ENCODE measurements at regions not wholly inside any gene's neighbourhood (a gene's known extent, or its start where the extent isn't known, plus 50 kb on each side); places are given as distances from the start of the nearest gene placed in this dataset.

DNA sequence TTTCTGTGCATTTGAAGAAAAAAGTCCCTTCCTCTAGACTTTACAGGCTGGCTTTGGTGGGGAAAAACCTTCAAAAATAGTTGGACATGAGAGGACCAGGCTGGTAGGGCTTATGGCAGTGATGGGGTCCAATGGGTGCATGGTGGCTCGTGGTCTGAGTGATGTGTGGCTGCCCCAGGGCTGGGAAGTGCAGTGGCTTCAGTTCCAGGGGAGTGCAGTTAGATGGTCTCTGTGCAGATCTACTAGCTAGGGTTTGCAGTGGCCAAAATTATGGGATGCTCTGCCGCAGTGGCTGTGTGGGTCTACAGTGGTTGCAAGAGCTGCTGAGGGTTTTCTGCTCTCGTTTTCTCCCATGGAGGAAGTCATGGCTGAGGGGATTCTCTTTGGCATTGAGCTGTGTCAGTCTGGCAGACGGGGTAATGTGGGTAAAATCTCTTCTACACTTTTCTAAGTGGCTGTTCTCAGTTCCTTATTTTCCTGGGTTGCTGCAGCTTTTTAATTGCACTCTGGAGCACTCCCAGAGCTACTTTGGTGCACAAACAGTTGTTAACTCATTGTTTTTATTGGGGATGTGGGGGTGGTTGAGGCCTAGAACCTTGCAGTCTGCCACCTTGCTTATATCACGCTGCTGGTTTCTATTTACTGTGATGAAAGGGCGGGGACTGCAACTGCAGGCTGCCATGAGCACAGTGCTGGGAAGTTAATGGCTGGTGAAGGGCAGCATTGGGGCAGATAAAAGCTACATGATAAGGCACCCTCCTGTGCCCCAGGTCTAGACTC, 1324.6 kb downstream of the NSUN3 start:
- no peak for DNase-seq (ENCODE audit: low read depth, low spot score)
- H3K27ac ChIP-seq: no peak overlapping the region

DNA sequence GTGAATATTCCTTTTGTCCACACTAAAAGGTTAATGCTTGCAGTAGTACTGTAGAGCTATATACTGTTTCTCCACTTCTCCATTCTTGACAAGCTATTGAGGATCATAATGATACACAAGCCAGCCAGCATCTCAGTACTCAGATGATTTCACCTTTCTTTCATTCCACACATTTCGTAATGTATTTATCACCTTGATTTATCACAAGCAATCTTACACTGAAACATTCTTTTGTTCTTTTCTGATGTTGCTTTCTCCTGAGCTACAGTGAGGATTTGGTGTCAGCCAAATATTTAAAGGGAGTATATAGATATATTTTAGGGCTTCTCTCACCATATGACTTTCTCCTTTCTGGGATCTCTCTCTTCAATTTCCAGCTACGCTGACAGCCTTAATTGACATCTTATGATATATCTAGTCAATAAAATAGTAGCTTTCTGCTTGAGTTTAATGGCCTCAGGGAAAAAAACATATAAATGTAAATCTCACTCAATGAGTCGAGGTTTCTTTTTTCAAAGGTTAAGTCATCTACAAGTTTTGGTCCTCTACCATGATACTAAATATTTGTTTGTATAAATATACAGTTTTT, 1327.0 kb downstream of the NSUN3 start:
- H3K27ac ChIP-seq: no peak overlapping the region
- no peak for DNase-seq (ENCODE audit: low read depth, low spot score)

DNA sequence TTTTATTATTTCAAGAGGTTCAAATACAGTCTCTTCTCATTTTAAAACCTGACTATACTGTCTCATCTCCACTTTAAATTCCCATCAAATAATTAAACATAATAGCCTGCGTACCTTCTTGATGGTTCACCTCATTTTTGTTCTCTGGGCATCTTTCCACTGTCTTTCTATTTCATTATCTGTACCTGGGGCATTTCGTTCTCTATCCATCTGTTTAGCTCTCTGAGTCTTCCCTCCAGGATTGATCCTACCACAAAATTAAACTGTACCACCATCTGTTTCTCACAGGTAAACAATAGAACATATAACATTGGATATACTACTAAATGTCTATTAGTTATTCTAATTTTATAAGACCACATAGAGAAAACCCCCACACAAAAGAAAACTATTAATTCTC, 1331.4 kb downstream of the NSUN3 start:
- no peak for DNase-seq (ENCODE audit: low read depth, low spot score)
- no peak overlapping the region for H3K27ac ChIP-seq

DNA sequence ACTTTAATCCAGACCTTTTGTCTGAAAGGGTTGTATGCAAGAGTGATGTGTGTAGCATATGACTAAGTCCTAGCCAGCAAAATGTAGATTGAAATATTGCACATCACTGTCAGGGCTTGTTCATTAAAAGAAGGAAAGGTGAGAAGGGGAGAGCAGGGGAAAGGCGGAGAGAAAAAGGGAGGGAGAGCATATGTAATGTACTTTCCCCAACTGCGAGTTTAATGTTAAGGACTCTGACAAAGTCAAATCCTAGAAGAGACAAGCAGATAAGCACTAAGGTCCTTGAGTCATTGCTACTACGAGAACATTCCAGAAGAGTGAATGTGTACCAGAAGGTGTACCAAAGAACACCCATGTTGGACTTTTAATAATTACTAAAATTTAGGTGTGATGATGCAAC, 1336.7 kb downstream of the NSUN3 start:
- H3K27ac ChIP-seq: peak overlapping the region; percentile 3
- DNase-seq (ENCODE audit: low read depth, low spot score): peak; percentile 6

DNA sequence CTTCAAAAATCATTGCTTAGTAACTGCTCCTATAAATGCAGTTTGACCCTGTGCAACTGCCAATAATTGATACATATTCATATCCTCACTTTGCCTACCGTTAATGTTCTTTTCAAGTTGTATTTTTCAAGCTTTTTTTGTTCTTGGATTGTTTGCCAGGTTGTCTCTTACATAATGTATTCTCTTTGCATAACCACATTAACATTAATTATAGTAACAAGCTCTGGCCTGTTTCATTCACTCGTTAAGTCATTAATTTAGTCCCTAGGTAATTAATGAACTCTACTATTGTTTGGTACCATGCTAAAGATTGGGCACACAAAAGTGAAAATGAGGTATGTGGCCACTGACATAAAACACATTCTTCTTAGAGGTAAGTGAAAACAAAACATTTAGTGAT, 1338.8 kb downstream of the NSUN3 start:
- H3K27ac ChIP-seq: no peak overlapping the region
- DNase-seq (ENCODE audit: low read depth, low spot score): no peak

DNA sequence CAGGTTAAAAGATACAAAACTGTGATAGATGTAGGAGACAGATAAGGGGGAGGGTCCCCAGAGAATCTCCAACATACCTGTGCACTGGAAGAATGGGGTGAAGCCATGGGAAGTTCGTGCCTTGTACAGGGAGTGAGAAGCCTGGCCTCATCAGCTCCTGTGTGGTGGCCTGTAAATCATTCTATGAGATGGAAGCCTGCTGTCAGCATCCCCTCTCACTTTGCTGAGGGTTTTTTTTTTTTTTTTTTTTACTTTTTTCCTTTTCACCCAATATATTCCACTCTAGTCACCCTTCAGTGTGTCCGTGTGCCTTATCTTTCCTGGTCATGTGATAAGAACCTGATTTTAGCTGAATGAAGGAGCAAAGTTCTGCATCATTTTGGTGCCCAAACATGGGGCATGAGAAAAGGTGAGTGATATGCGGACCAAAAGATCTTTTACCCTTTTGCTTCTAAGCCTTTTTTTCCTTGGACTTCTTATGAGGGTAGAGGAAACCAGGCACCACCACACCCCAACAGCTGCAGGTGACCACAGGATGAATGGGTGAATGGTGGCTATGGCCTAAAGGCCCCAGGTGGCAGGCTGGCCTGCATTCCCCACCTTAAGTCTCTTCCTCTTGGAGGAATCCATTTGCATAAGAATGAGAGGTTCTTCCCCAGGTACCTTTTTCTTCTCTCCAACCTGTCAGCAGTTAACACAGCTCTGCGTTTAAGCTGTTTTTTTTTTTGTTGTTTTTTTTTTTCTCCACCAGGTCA, 1345.0 kb downstream of the NSUN3 start:
- H3K27ac ChIP-seq: no peak overlapping the region
- no peak for DNase-seq (ENCODE audit: low read depth, low spot score)

DNA sequence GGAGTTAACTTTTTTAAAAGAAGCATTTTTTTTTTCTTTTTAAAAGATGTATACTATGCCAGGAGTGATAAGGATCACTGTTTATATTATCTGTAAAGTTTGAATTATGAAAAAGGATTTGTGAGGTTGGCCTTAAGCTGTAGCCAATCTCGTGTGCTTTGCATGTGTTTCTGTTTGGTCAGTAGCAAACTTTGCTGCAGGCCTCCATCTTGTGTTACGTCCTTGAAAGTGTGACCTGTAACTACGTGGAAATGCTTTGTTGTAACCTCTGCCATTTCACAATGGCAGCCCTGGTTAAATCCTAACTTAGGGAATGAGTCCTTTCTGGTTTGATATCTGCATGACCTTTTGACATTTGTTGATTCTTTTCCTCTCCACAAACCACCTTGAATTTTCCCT, 1345.6 kb downstream of the NSUN3 start:
- no peak for DNase-seq (ENCODE audit: low read depth, low spot score)
- H3K27ac ChIP-seq: no peak overlapping the region

DNA sequence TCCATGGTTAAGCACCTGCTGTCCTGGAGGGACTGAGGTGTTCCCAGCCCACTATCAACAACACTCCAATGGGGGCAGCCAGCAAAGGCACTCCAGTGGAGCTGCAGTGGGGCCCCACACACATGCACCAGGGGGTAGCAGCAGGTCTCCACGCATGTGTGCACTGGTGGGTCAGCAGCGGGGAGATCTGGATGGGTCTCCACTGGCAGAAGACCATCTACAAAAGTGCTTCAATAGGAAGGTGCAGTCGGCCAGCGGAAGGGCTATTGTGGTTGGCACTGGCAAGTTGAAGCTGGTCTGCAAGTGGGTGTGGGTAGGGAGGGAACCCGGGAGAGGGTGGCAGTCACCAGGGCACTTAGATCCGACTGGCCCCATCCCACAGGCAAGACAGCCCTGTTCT, 1355.4 kb downstream of the NSUN3 start:
- no peak overlapping the region for H3K27ac ChIP-seq

DNA sequence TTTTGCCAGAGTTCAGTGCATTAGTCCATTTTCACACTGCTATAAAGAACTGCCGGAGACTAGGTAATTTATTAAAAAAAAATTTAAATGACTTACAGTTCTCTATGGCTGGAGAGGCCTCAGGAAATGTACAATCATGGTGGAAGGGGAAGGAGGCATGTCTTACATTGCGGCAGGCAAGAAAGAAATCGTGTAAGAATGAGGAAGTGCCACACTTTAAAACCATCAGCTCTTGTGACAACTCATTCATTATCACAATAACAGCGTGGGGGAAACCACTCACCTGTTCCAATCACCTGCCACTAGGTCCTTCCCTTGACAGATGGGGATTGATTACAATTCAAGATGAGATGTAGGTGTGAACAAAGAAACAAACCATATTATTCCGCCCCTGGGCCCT, 1361.4 kb downstream of the NSUN3 start:
- H3K27ac ChIP-seq: no peak overlapping the region
- DNase-seq (ENCODE audit: low read depth, low spot score): no peak

More for the DNA sequence above, 1355.4 kb downstream of the NSUN3 start:
- DNase-seq (ENCODE audit: low read depth, low spot score): no peak

DNA sequence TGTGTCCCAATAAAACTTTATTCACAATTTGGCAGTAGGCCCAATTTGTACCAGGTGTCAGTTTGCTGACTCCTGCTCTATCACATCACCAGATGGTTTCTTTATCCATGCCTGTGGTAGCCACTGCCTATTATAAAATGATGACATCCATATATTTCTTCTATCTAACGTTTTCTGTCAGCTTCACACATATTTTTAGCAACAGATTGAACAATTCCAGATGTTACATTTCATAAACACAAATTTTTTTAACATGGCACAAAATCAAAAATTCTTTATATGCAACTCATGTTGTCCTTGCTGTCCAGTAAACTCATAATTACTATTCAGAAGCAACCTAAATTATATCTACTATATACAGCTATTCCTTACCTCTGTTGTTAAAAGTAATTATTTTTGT, 1371.6 kb downstream of the NSUN3 start:
- no peak overlapping the region for H3K27ac ChIP-seq
- no peak for DNase-seq (ENCODE audit: low read depth, low spot score)

DNA sequence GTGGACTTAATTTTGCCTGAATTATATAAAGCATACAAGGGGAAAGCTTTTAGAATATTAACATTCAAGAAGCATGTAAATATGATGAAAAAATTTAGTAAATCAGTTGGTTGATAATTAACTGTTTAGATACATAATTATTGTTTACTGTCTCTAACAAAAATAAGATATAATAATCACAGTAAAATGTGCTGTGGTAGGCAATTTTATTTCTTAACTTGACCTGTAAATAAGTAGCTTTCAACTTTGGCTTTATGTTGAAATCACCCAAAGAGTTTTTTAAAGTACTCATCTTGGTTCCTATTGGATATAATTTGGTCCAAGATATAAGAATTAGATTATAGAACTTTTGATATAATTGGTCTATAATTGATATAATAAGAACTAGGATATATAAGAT, 1374.5 kb downstream of the NSUN3 start:
- H3K27ac ChIP-seq: no peak overlapping the region
- DNase-seq (ENCODE audit: low read depth, low spot score): no peak

DNA sequence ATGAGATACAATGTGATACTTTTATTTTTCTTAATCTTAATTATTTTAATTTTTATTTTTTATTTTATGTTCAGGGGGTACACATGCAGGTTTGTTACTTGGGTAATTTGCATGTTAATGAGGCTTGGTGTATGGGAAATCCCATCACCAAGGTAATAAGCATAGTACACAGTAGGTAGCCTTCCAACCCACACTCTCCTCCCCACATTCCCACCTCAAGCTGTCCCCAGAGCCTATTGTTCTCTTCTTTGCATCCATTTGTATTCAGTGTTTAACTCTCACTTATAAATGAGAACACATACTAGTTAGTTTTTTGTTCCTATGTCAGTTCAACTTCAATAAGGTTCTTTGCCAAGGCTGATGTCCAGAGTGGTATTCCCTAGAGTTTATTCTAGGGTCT, 1375.4 kb downstream of the NSUN3 start:
- DNase-seq (ENCODE audit: low read depth, low spot score): no peak

DNA sequence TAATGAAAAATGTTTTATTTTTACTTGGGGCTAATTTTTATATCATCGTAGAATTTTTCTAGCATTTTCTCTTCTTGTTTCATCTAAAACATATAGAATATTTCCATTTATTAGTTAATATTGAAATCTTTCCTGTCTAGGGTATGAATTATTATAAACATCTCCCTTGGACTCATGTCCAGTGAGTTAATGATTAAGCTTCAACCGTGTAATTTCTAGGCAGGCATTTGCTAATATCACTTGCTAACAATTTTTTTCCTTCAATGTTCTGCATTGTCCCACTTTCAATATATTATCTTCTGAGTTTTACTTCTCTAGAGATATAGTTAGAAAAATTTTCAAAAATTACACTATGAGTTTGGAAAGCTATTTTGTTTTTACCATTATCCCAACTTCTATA, 1371.6 kb upstream of the EPHA6 start:
- H3K27ac ChIP-seq: no peak overlapping the region
- no peak for DNase-seq (ENCODE audit: low read depth, low spot score)

More for the DNA sequence above, 1375.4 kb downstream of the NSUN3 start:
- H3K27ac ChIP-seq: no peak overlapping the region

DNA sequence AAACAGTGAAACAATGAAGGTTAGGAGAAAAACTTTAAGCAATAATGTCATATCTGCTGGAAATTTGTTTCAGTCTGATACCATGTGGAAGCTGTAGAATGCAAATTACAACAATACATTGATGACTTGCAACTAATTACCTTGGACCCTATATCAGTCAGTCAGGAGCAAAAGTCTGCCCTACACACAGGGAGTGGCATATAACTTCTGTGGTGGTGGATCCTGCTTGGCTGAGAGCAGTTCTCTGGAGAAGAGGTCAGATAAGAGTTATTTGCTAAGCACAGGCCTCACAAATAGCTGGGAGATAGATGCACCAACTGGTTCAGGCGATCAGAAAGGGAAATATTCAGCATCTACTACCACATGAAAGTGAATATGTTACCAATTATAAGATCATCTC, 1364.6 kb upstream of the EPHA6 start:
- no peak for DNase-seq (ENCODE audit: low read depth, low spot score)
- H3K27ac ChIP-seq: no peak overlapping the region

DNA sequence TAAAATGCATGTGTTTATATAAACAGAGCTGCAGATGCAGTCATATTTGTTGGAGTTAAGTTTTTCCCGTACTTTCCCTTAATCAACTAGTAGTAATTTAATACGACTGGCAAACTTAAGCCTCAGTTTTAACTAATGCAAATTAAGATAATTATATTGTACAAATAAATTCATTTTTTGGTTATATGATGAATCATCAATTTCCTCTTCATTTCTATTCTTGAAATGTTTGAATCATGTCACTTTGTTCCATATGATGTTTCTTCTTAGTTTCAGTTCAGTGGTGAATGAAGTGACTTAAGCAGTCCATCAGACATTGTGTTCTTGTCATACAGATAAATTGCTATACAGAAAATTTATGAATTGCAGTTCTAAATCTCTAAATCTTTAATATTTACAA, 1361.2 kb upstream of the EPHA6 start:
- DNase-seq (ENCODE audit: low read depth, low spot score): no peak
- no peak overlapping the region for H3K27ac ChIP-seq

DNA sequence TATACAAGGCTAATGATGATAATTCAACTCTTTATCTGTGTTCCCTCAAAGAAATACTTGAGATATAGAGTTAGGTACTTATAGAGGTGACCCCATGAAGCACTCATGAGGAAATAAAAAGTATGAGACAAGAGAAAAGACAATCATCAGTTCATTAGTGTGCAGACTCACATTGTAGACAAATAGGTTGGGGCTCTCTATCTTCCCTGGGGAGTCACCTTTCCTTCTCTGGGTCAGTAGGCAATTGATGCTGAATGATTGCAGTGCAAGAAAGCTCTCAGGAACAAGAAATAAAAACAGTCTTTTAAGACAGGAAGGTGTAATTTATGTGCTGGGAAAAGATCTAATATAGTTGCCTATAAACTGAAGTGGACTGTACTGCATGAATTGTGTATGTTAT, 1357.6 kb upstream of the EPHA6 start:
- DNase-seq (ENCODE audit: low read depth, low spot score): no peak
- no peak overlapping the region for H3K27ac ChIP-seq

DNA sequence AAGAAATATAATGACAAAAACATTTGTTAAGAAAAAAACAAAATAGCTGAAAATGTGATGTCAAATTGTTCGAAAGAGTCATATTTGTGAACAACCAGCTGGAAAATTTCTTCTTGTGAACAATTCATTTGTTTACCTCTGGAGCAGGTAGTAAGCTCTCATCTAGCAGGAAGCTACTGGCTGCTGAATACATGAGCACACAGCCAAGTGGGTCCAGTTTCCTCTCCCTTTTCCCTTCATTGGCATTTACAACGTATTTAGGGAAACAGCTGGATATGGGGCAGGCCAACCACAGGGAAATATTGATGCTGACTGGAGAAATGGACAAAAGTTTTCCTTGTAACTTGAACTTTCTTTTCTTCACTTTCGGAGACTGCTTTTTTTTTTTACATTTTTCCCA, 1354.7 kb upstream of the EPHA6 start:
- DNase-seq (ENCODE audit: low read depth, low spot score): no peak

DNA sequence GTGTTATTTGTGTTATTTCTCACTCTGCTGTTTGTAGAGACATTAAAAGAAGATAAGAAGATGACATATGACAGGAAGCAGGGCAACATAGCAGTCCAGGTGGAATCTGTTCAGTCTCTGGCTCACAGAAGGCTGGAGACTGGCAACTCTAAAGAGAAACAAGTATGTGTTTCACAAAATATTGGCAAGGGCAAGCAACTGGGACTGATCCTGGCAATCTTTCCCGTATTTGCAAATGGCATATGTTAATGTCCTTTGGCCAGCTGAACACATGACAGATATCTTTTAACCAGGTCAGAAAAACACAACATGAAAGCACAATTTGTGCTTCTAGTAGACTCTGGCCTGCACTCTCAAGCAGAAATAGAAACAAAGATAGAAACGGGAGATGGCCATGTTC, 1354.1 kb upstream of the EPHA6 start:
- DNase-seq (ENCODE audit: low read depth, low spot score): no peak
- no peak overlapping the region for H3K27ac ChIP-seq

More for the DNA sequence above, 1354.7 kb upstream of the EPHA6 start:
- no peak overlapping the region for H3K27ac ChIP-seq

DNA sequence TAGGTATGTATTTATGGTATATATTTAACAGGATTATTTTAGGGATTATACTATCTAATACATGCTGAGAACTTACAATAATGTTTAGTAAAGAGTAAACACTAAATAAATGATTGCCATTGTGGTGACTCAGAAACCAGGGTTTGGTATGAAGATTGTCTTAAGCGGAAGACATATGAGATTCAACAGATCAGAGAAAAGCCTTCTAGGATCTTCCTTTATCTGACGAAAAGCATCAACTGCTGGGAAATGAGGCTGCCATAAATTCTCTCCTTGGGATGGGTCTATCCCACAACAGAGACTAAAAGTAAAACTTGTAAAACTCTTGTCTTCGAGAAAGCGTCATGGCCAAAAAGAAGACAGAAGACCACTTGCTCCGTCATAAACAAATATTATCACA, 1352.2 kb upstream of the EPHA6 start:
- no peak overlapping the region for H3K27ac ChIP-seq
- DNase-seq (ENCODE audit: low read depth, low spot score): no peak

DNA sequence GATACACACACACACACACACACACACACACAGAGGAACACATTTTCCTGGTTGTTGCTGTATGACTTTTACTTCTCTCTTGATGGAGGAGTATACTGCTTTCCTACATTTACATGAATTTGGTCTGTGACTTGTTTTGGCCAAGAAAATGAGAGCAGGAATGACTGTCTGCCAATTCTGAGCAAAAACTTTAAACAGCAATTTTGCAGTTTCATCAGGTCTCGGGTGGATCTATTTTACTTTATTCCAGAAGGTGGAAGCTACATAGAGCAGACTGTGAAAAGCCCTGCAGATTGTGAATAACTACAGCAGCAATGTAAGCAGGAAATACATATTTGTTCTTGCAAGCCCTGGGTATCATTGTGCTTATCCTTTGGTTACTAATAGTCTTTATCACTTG, 1350.0 kb upstream of the EPHA6 start:
- DNase-seq (ENCODE audit: low read depth, low spot score): no peak
- no peak overlapping the region for H3K27ac ChIP-seq

DNA sequence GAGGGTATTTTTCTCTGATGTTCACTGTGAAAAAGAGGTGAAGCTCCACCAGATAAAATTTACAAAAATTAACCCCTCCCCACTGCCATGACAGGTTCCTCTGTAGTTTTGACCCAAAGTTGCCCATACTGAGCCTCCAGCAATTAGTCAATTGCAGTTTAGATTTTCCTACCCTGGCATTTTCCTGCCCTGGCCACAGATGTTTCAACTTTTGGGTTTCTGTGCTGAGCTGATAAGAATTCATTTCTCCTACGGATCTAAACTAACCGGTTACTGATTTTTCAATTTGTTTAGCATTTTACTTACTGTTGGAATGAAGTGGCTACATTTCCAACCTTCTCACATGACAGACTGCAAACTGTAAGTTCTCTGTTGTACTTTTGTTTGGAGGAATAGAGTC, 1346.1 kb upstream of the EPHA6 start:
- H3K27ac ChIP-seq: no peak overlapping the region
- DNase-seq (ENCODE audit: low read depth, low spot score): no peak
